ENCODE measurements at regions not wholly inside any gene's neighbourhood (a gene's known extent, or its start where the extent isn't known, plus 50 kb on each side); places are given as distances from the start of the nearest gene placed in this dataset.
"Not testable (repeated sequence)": the region's sequence is repeated elsewhere in the genome, so short reads cannot be mapped to it uniquely, and the experiment has no call there.

- DNase-seq = no peak
Observed at GRCh38 chr7:102721-103120, 89.7 kb upstream of the FAM20C start.

GRCh38 chr7:103981-104380, 88.4 kb upstream of the FAM20C start:
- not testable (repeated sequence) for DNase-seq

GRCh38 chr7:105002-105401, 87.4 kb upstream of the FAM20C start:
- no peak for DNase-seq

- DNase-seq = no peak
Observed at GRCh38 chr7:106356-106755, 86.0 kb upstream of the FAM20C start.

GRCh38 chr7:107233-107632, 85.1 kb upstream of the FAM20C start:
- DNase-seq = no peak

GRCh38 chr7:107907-108306, 84.5 kb upstream of the FAM20C start:
- no peak for DNase-seq

- DNase-seq = no peak
Observed at GRCh38 chr7:109094-109493, 83.3 kb upstream of the FAM20C start.

GRCh38 chr7:109898-110556, 82.3 kb upstream of the FAM20C start:
- DNase-seq = no peak

GRCh38 chr7:110557-111232, 81.7 kb upstream of the FAM20C start:
- no peak for DNase-seq

- DNase-seq = no peak
Observed at GRCh38 chr7:111591-111990, 80.8 kb upstream of the FAM20C start.

- DNase-seq = no peak
Observed at GRCh38 chr7:112881-113280, 79.5 kb upstream of the FAM20C start.

- DNase-seq = no peak
Observed at GRCh38 chr7:115274-115911, 77.0 kb upstream of the FAM20C start.

- no peak for DNase-seq
Observed at GRCh38 chr7:116188-116981, 76.0 kb upstream of the FAM20C start.

GRCh38 chr7:117836-118614, 74.3 kb upstream of the FAM20C start:
- DNase-seq = no peak

GRCh38 chr7:118615-119391, 73.6 kb upstream of the FAM20C start:
- no peak for DNase-seq

GRCh38 chr7:119392-120163, 72.8 kb upstream of the FAM20C start:
- no peak for DNase-seq

- DNase-seq = no peak
Observed at GRCh38 chr7:120164-120991, 72.0 kb upstream of the FAM20C start.

GRCh38 chr7:121002-121785, 71.2 kb upstream of the FAM20C start:
- no peak for DNase-seq

- DNase-seq = no peak
Observed at GRCh38 chr7:123237-123636, 69.1 kb upstream of the FAM20C start.

All from activated CD4-positive, CD25-positive, alpha-beta regulatory T cell treated with anti-CD3 and anti-CD28 coated beads, Interleukin-2, amount 50 U/mL, for 72 hours (primary cell).